HepG2 (cell line): ENCODE measurements at regions not wholly inside any gene's neighbourhood (a gene's known extent, or its start where the extent isn't known, plus 50 kb on each side); places are given as distances from the start of the nearest gene placed in this dataset.

ENCODE experiments used
- ATAC-seq: fragments of 200-7000 bp; cut with Tn5 transposase; 3 replicates; pipeline ENCODE4 v1.9.1; 2020; ENCODE audit warnings: mild to moderate bottlenecking, moderate library complexity
- BruUV-seq: library from RNA; stranded (reverse); fragments of 400-500 nt; replicated peaks from 2 replicates; lab custom pipeline; 2021; lab: Mats Ljungman, UMichigan
- CTCF ChIA-PET: fragments of 300-600 bp; formaldehyde crosslinking; extraction: SDS; loops from one replicate; lab custom pipeline; 2021; ENCODE audit warnings: low total read pairs, inconsistent platforms, low intra/inter-chr PET ratio; lab: Yijun Ruan, JAX
- POLR2A ChIA-PET: fragments of 350-600 bp; sonication (Branson Sonifier 250); formaldehyde crosslinking; loops from one replicate; lab custom pipeline; 2020; ENCODE audit warnings: antibody characterized with exemption, inconsistent platforms; lab: Yijun Ruan, JAX
- DNase-seq: peaks from one replicate; pipeline ENCODE4 v3.0.0-alpha.2; 2015; ENCODE audit warnings: low spot score
- FAIRE-seq: peaks from 3 replicates; lab custom pipeline; 2011; peaks lifted over from hg19 to GRCh38; lab: Jason Lieb, UNC
- H2AFZ ChIP-seq: one replicate; pipeline ENCODE4 v1.6.1; 2011; ENCODE audit warnings: low read length, inconsistent platforms
- H3K27ac ChIP-seq: fragments of 300-600 bp; 3 replicates; pipeline ENCODE4 v1.8.0; 2011; ENCODE audit warnings: mixed run types, mild to moderate bottlenecking, mixed read lengths, low read length, inconsistent platforms; ENCODE audit not compliant: insufficient read depth; ENCODE audit errors: extremely low read length
- H3K27me3 ChIP-seq, 2 experiments: fragments of 200-600 bp in 1 of 2; 2 replicates in 1 of 2; 3 replicates in 1 of 2; pipeline versions ENCODE4 v1.6.0 to v1.8.0; 2011; ENCODE audit warnings: low read length in 2 of 2, mild to moderate bottlenecking in 2 of 2, moderate library complexity in 2 of 2, inconsistent platforms in 1 of 2; ENCODE audit not compliant: insufficient read depth in 2 of 2, control insufficient read depth in 1 of 2
- H3K36me3 ChIP-seq, 2 experiments: fragments of 200-600 bp in 1 of 2; replicated peaks in 1 of 2; 2 replicates in 1 of 2; 3 replicates in 1 of 2; pipeline versions ENCODE4 v1.5.1 to v1.8.0; 2011; ENCODE audit warnings: low read length in 2 of 2, inconsistent platforms in 1 of 2; ENCODE audit not compliant: insufficient read depth in 2 of 2, control insufficient read depth in 1 of 2
- H3K4me1 ChIP-seq: 2 replicates; pipeline ENCODE4 v1.5.1; 2012; ENCODE audit warnings: low read length, inconsistent platforms; ENCODE audit not compliant: insufficient read depth
- H3K4me2 ChIP-seq: 2 replicates; pipeline ENCODE4 v1.6.0; 2011; ENCODE audit warnings: low read depth, low read length, inconsistent platforms
- H3K4me3 ChIP-seq, 3 experiments: fragments of 200-600 bp in 1 of 3; sonication (generic), shearing (Covaris generic) in 1 of 3; replicated peaks in 1 of 3; 2 replicates each; pipeline ENCODE4 v1.5.1; 2011 to 2016; ENCODE audit warnings: low read length in 3 of 3, inconsistent platforms in 2 of 3, low read depth in 2 of 3, mild to moderate bottlenecking in 2 of 3, control low read depth in 1 of 3, mixed read lengths in 1 of 3; ENCODE audit not compliant: insufficient read depth in 1 of 3
- H3K79me2 ChIP-seq: one replicate; pipeline ENCODE4 v1.6.1; 2011; ENCODE audit warnings: low read length, inconsistent platforms; ENCODE audit not compliant: insufficient read depth
- H3K9ac ChIP-seq: 2 replicates; pipeline ENCODE4 v1.6.0; 2011; ENCODE audit warnings: mild to moderate bottlenecking, low read depth, low read length, inconsistent platforms; ENCODE audit not compliant: insufficient read depth
- H3K9me3 ChIP-seq: 2 replicates; pipeline ENCODE4 v1.5.1; 2012; ENCODE audit warnings: mild to moderate bottlenecking, low read length
- H4K20me1 ChIP-seq: 2 replicates; pipeline ENCODE4 v1.6.0; 2011; ENCODE audit warnings: inconsistent platforms, mild to moderate bottlenecking, low read length, moderate library complexity; ENCODE audit not compliant: insufficient read depth
- FUBP1 ChIP-seq: sonication (generic); formaldehyde crosslinking; IDR thresholded peaks from 2 replicates; pipeline ENCODE4 v1.5.1; 2020; ENCODE audit warnings: missing genetic modification reagents, mild to moderate bottlenecking, borderline replicate concordance
- GATAD2A ChIP-seq: IDR thresholded peaks from 2 replicates; pipeline ENCODE4 v1.6.1; 2016
- MAFK ChIP-seq, 2 experiments: IDR thresholded peaks in 1 of 2; conservative IDR thresholded peaks in 1 of 2; 2 replicates each; pipeline ENCODE4 v1.6.1; 2011; ENCODE audit warnings: improper control_type of control experiment in 2 of 2, low read length in 2 of 2
- RNF2 ChIP-seq: fragments of 450-650 bp; conservative IDR thresholded peaks from 2 replicates; pipeline ENCODE4 v1.6.1; 2016; ENCODE audit warnings: low read depth
- SAP130 ChIP-seq: IDR thresholded peaks from 2 replicates; pipeline ENCODE4 v1.6.1; 2016; ENCODE audit warnings: low read depth
- SRY ChIP-seq: sonication (generic); formaldehyde crosslinking; IDR thresholded peaks from 2 replicates; pipeline ENCODE4 v1.8.0; 2022; ENCODE audit warnings: mild to moderate bottlenecking, missing genetic modification reagents
- ZNF33B ChIP-seq: sonication (generic); formaldehyde crosslinking; IDR thresholded peaks from 2 replicates; pipeline ENCODE4 v1.5.1; 2020; ENCODE audit warnings: mild to moderate bottlenecking, missing genetic modification reagents
- ZNF589 ChIP-seq: sonication (generic); formaldehyde crosslinking; conservative IDR thresholded peaks from 2 replicates; pipeline ENCODE4 v1.8.0; 2022; ENCODE audit warnings: mild to moderate bottlenecking, moderate library complexity, missing genetic modification reagents
- ZSCAN22 ChIP-seq: sonication (generic); formaldehyde crosslinking; IDR thresholded peaks from 2 replicates; pipeline ENCODE4 v1.4.0; 2020; ENCODE audit warnings: mild to moderate bottlenecking, missing genetic modification reagents
- WGBS: methylation state at CpG from one replicate; pipeline ENCODE4 v1.1.6; 2017; ENCODE audit warnings: low lambda C conversion rate; 5-methylcytosine and 5-hydroxymethylcytosine counted together
- in situ Hi-C: cut with HindIII; loops from 2 replicates; pipeline ENCODE4 v1.10.0; 2017; ENCODE audit warnings: low pct_unique_long_range_greater_than_20kb; ENCODE audit not compliant: extremely low pct_ligation_motif_present
- intact Hi-C: fragments of 100-400 bp; cut with micrococcal nuclease; formaldehyde crosslinking; loops from one replicate; pipeline ENCODE4 v1.10.0; 2022; ENCODE audit not compliant: unreplicated experiment
- TF ChIP-seq, protein P1 (sequence below): sonication (generic); formaldehyde crosslinking; IDR thresholded peaks from 2 replicates; pipeline ENCODE4 v1.8.0; 2022; ENCODE audit warnings: missing genetic modification reagents, mild to moderate bottlenecking, inconsistent platforms, borderline replicate concordance
- TF ChIP-seq, protein P2 (sequence below): IDR thresholded peaks from 2 replicates; pipeline ENCODE4 v1.6.1; 2016; ENCODE audit warnings: mild to moderate bottlenecking, missing biosample characterization, missing genetic modification reagents
- TF ChIP-seq, protein P3 (sequence below): sonication (generic); formaldehyde crosslinking; IDR thresholded peaks from 2 replicates; pipeline ENCODE4 v1.4.0; 2020; ENCODE audit warnings: missing genetic modification reagents
- TF ChIP-seq, protein P4 (sequence below): sonication (generic); formaldehyde crosslinking; IDR thresholded peaks from 2 replicates; pipeline ENCODE4 v1.4.0; 2020; ENCODE audit warnings: missing genetic modification reagents, mild to moderate bottlenecking, borderline replicate concordance

GRCh38 chr21:20302084-20302483 is 696.1 kb upstream of the NCAM2 start:
- Histone ChIP-seq H3K36me3 (no peaks in the 10 kb centered on the region), H4K20me1 (no peaks in the 10 kb centered on the region), H3K4me2 (no peak overlapping the region), H3K9ac (no peak overlapping the region), H3K27ac (no peak overlapping the region), H3K9me3 (peaks cover 76% of the 10 kb centered on the region), H3K27me3 (no peaks in the 10 kb centered on the region), H3K4me1 (no peaks in the 10 kb centered on the region), H2AFZ (no peak overlapping the region), H3K4me3 (no peak overlapping the region), H3K79me2 (no peaks in the 10 kb centered on the region)
- intact Hi-C loops = no loop called here
- POLR2A ChIA-PET = no interaction called here
- DNase-seq (no peak), FAIRE-seq (no peak), ATAC-seq (no peak)
- CTCF ChIA-PET = no interaction called here
- in situ Hi-C loops = no loop called here
- 0% methylated on average over 5 of the region's 6 CpGs for WGBS
- no peak for TF ChIP-seq SAP130 (CRISPR knock-in tag)
- TF ChIP-seq, protein P1, sequence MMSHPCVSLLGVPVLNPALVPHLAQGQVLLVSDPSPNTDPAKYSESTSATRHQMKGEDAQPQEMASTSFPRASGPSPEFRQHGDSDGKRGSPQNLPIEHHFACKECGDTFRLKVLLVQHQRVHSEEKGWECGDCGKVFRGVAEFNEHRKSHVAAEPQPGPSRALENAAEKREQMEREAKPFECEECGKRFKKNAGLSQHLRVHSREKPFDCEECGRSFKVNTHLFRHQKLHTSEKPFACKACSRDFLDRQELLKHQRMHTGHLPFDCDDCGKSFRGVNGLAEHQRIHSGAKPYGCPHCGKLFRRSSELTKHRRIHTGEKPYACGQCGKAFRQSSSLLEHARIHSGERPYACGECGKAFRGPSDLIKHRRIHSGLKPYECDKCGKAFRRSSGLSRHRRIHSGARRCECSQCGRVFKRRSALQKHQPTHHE (CRISPR knock-in tag) = no peak
- no TSS peak for BruUV-seq

GRCh38 chr21:20306836-20307235 is 691.4 kb upstream of the NCAM2 start:
- no TSS peak for BruUV-seq
- Histone ChIP-seq H3K4me1 (no peaks in the 10 kb centered on the region), H3K36me3 (no peaks in the 10 kb centered on the region), H4K20me1 (no peaks in the 10 kb centered on the region), H3K9ac (no peak overlapping the region), H3K9me3 (peaks cover 82% of the 10 kb centered on the region), H3K4me2 (no peak overlapping the region), H3K4me3 (no peak overlapping the region), H3K79me2 (no peaks in the 10 kb centered on the region), H3K27ac (no peak overlapping the region), H3K27me3 (no peaks in the 10 kb centered on the region), H2AFZ (no peak overlapping the region)
- DNase-seq = no peak
- no peak for ATAC-seq
- in situ Hi-C loops = no loop called here
- ChIA-PET POLR2A (no interaction called here), CTCF (no interaction called here)
- intact Hi-C loops = no loop called here
- no peak for FAIRE-seq
- 3% methylated on average over 3 of the region's 3 CpGs for WGBS
- TF ChIP-seq SRY (CRISPR knock-in tag) = no peak
- no peak for TF ChIP-seq ZNF33B
- no peak for TF ChIP-seq FUBP1 (CRISPR knock-in tag)
- no peak for TF ChIP-seq MAFK (conservative IDR thresholded peaks at IDR 0.05 in 1 of 2, IDR thresholded peaks at IDR 0.05 in 1 of 2; ENCODE audit: low read length in 2 of 2)
- TF ChIP-seq, protein P2, sequence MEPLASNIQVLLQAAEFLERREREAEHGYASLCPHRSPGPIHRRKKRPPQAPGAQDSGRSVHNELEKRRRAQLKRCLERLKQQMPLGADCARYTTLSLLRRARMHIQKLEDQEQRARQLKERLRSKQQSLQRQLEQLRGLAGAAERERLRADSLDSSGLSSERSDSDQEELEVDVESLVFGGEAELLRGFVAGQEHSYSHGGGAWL = no peak
- TF ChIP-seq, protein P3, sequence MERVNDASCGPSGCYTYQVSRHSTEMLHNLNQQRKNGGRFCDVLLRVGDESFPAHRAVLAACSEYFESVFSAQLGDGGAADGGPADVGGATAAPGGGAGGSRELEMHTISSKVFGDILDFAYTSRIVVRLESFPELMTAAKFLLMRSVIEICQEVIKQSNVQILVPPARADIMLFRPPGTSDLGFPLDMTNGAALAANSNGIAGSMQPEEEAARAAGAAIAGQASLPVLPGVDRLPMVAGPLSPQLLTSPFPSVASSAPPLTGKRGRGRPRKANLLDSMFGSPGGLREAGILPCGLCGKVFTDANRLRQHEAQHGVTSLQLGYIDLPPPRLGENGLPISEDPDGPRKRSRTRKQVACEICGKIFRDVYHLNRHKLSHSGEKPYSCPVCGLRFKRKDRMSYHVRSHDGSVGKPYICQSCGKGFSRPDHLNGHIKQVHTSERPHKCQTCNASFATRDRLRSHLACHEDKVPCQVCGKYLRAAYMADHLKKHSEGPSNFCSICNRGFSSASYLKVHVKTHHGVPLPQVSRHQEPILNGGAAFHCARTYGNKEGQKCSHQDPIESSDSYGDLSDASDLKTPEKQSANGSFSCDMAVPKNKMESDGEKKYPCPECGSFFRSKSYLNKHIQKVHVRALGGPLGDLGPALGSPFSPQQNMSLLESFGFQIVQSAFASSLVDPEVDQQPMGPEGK (CRISPR knock-in tag) = no peak
- TF ChIP-seq, protein P4, sequence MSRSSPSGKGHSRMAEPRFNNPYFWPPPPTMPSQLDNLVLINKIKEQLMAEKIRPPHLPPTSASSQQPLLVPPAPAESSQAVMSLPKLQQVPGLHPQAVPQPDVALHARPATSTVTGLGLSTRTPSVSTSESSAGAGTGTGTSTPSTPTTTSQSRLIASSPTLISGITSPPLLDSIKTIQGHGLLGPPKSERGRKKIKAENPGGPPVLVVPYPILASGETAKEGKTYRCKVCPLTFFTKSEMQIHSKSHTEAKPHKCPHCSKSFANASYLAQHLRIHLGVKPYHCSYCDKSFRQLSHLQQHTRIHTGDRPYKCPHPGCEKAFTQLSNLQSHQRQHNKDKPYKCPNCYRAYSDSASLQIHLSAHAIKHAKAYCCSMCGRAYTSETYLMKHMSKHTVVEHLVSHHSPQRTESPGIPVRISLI = no peak
- no peak for TF ChIP-seq ZNF589 (CRISPR knock-in tag)
- TF ChIP-seq GATAD2A (CRISPR knock-in tag) = no peak
- TF ChIP-seq RNF2 = no peak
- no peak for TF ChIP-seq ZSCAN22 (CRISPR knock-in tag)
